Smooth muscle cell (in vitro differentiated cells): ENCODE measurements at regions not wholly inside any gene's neighbourhood (a gene's known extent, or its start where the extent isn't known, plus 50 kb on each side); places are given as distances from the start of the nearest gene placed in this dataset.
"Not testable (repeated sequence)": the region's sequence is repeated elsewhere in the genome, so short reads cannot be mapped to it uniquely, and the experiment has no call there.

Experiments used
- DNase-seq: peaks from one replicate; lab custom pipeline; 2025; ENCODE audit not compliant: unreplicated experiment; lab: John Stamatoyannopoulos, UW
- H2AFZ ChIP-seq: fragments of 200-600 bp; sonication (generic); 2 replicates; pipeline ENCODE4 v1.6.0; 2016; ENCODE audit warnings: antibody characterized with exemption, low read depth, mild to moderate bottlenecking
- H3F3A ChIP-seq: fragments of 200-600 bp; sonication (generic); 2 replicates; pipeline ENCODE4 v1.6.0; 2017; ENCODE audit warnings: antibody characterized with exemption, low read depth
- H3K27ac ChIP-seq: fragments of 200-600 bp; sonication (generic); 2 replicates; pipeline ENCODE4 v1.5.1; 2016; ENCODE audit warnings: low read depth, mild to moderate bottlenecking
- H3K27me3 ChIP-seq: fragments of 200-600 bp; sonication (generic); 2 replicates; pipeline ENCODE4 v1.6.1; 2016; ENCODE audit warnings: low read depth, mild to moderate bottlenecking
- H3K36me3 ChIP-seq: fragments of 200-600 bp; sonication (generic); 2 replicates; pipeline ENCODE4 v1.5.1; 2016; ENCODE audit warnings: low read depth
- H3K4me1 ChIP-seq: fragments of 200-600 bp; sonication (generic); 2 replicates; pipeline ENCODE4 v1.5.1; 2016; ENCODE audit warnings: low read depth
- H3K4me2 ChIP-seq: fragments of 200-600 bp; sonication (generic); 2 replicates; pipeline ENCODE4 v1.6.0; 2016; ENCODE audit warnings: mild to moderate bottlenecking
- H3K4me3 ChIP-seq: fragments of 200-600 bp; sonication (generic); 2 replicates; pipeline ENCODE4 v1.5.1; 2016; ENCODE audit warnings: mild to moderate bottlenecking
- H3K79me2 ChIP-seq: fragments of 200-600 bp; sonication (generic); 2 replicates; pipeline ENCODE4 v1.6.0; 2016; ENCODE audit warnings: low read depth, mild to moderate bottlenecking
- H3K9ac ChIP-seq: fragments of 200-600 bp; sonication (generic); 2 replicates; pipeline ENCODE4 v1.6.0; 2016; ENCODE audit warnings: low read depth
- H3K9me3 ChIP-seq: fragments of 200-600 bp; sonication (generic); replicated peaks from 2 replicates; pipeline ENCODE4 v1.5.1; 2016; ENCODE audit warnings: low read depth
- H4K20me1 ChIP-seq: fragments of 200-600 bp; sonication (generic); 2 replicates; pipeline ENCODE4 v1.6.0; 2016; ENCODE audit warnings: low read depth
- CTCF ChIP-seq: fragments of 200-600 bp; sonication (generic); IDR thresholded peaks from 2 replicates; pipeline ENCODE4 v1.5.1; 2017; ENCODE audit warnings: borderline replicate concordance, mild to moderate bottlenecking, antibody characterized with exemption; ENCODE audit not compliant: insufficient read depth, poor library complexity, severe bottlenecking
- WGBS: methylation state at CpG from one replicate; pipeline ENCODE4 v1.1.7; 2016; ENCODE audit warnings: low lambda C conversion rate; 5-methylcytosine and 5-hydroxymethylcytosine counted together

- Histone ChIP-seq H4K20me1 (no peaks in the 10 kb centered on the region), H3F3A (no peaks in the 10 kb centered on the region), H3K36me3 (no peaks in the 10 kb centered on the region), H2AFZ (no peak overlapping the region), H3K79me2 (no peaks in the 10 kb centered on the region), H3K27me3 (no peaks in the 10 kb centered on the region), H3K27ac (no peak overlapping the region), H3K9me3 (no peaks in the 10 kb centered on the region), H3K4me2 (no peak overlapping the region), H3K4me1 (no peaks in the 10 kb centered on the region), H3K4me3 (no peak overlapping the region), H3K9ac (no peak overlapping the region)
- no peak for DNase-seq
- no peak for TF ChIP-seq CTCF
Observed at GRCh38 chr12:71276541-71276940, 118.7 kb upstream of the TSPAN8 start.

- not testable (repeated sequence) for H3K36me3 ChIP-seq, H3F3A ChIP-seq, H2AFZ ChIP-seq, H4K20me1 ChIP-seq, DNase-seq, H3K4me1 ChIP-seq, H3K79me2 ChIP-seq, H3K4me3 ChIP-seq, H3K9ac ChIP-seq, H3K4me2 ChIP-seq, H3K9me3 ChIP-seq, H3K27ac ChIP-seq, H3K27me3 ChIP-seq
- 95% methylated on average over 2 of the region's 2 CpGs for WGBS
Observed at GRCh38 chr12:71270794-71271193, 113.0 kb upstream of the TSPAN8 start.

GRCh38 chr12:71270057-71270456 lies 112.3 kb upstream of the TSPAN8 start:
- Histone ChIP-seq H3K4me1 (no peaks in the 10 kb centered on the region), H3K79me2 (no peaks in the 10 kb centered on the region), H3K9me3 (no peaks in the 10 kb centered on the region), H4K20me1 (no peaks in the 10 kb centered on the region), H3F3A (no peaks in the 10 kb centered on the region), H3K27ac (no peak overlapping the region), H3K4me2 (no peak overlapping the region), H3K9ac (no peak overlapping the region), H3K36me3 (no peaks in the 10 kb centered on the region), H3K27me3 (no peaks in the 10 kb centered on the region), H2AFZ (no peak overlapping the region), H3K4me3 (no peak overlapping the region)
- no peak for TF ChIP-seq CTCF
- no peak for DNase-seq
- 89% methylated on average over 5 of the region's 5 CpGs for WGBS

GRCh38 chr12:71269281-71269598 lies 111.4 kb upstream of the TSPAN8 start:
- H2AFZ ChIP-seq = no peak overlapping the region
- no peaks in the 10 kb centered on the region for H3K27me3 ChIP-seq
- H3F3A ChIP-seq = no peaks in the 10 kb centered on the region
- no peak for DNase-seq
- H3K4me3 ChIP-seq = no peak overlapping the region
- no peak overlapping the region for H3K27ac ChIP-seq
- no peaks in the 10 kb centered on the region for H3K79me2 ChIP-seq
- H3K9me3 ChIP-seq = no peaks in the 10 kb centered on the region
- H3K36me3 ChIP-seq = no peaks in the 10 kb centered on the region
- WGBS = 66% methylated on average over 2 of the region's 2 CpGs
- no peaks in the 10 kb centered on the region for H3K4me1 ChIP-seq
- no peaks in the 10 kb centered on the region for H4K20me1 ChIP-seq
- TF ChIP-seq CTCF = no peak
- no peak overlapping the region for H3K9ac ChIP-seq
- no peak overlapping the region for H3K4me2 ChIP-seq
